ENCODE measurements at regions not wholly inside any gene's neighbourhood (a gene's known extent, or its start where the extent isn't known, plus 50 kb on each side); places are given as distances from the start of the nearest gene placed in this dataset.

DNA sequence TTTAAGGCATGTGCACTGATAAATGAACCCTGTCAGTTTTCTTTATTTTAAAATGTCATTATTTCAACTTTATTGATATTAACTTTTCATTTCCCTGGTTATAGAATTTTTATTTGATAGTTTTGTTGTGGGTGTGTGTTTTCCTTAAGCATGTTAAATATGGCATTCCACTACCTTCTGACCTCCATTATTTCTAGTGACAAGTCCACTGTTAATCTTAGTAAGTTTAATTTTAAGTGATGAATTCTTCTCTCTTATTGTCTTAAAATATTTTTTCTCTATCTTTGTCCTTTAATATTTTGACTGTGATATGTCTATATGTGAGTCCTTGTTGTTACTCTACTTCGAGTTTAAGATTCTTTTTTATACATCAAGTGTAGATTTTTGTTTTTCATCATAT is 685.7 kb downstream of the GALR1 start:
- TF ChIP-seq, protein P1, sequence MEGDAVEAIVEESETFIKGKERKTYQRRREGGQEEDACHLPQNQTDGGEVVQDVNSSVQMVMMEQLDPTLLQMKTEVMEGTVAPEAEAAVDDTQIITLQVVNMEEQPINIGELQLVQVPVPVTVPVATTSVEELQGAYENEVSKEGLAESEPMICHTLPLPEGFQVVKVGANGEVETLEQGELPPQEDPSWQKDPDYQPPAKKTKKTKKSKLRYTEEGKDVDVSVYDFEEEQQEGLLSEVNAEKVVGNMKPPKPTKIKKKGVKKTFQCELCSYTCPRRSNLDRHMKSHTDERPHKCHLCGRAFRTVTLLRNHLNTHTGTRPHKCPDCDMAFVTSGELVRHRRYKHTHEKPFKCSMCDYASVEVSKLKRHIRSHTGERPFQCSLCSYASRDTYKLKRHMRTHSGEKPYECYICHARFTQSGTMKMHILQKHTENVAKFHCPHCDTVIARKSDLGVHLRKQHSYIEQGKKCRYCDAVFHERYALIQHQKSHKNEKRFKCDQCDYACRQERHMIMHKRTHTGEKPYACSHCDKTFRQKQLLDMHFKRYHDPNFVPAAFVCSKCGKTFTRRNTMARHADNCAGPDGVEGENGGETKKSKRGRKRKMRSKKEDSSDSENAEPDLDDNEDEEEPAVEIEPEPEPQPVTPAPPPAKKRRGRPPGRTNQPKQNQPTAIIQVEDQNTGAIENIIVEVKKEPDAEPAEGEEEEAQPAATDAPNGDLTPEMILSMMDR (IDR thresholded peaks at IDR 0.05; ENCODE audit: borderline replicate concordance, extremely low read depth, low read length, poor library complexity, severe bottlenecking) = no peak
- TF ChIP-seq EZH2 (IDR thresholded peaks at IDR 0.05; ENCODE audit: borderline replicate concordance, low read depth, low read length, severe bottlenecking) = no peak

Measured in DND-41 (cell line).